ENCODE measurements at regions not wholly inside any gene's neighbourhood (a gene's known extent, or its start where the extent isn't known, plus 50 kb on each side); places are given as distances from the start of the nearest gene placed in this dataset.
A peak's percentile ranks its signal among the peaks of the same experiment; 100 is the strongest.

DNA sequence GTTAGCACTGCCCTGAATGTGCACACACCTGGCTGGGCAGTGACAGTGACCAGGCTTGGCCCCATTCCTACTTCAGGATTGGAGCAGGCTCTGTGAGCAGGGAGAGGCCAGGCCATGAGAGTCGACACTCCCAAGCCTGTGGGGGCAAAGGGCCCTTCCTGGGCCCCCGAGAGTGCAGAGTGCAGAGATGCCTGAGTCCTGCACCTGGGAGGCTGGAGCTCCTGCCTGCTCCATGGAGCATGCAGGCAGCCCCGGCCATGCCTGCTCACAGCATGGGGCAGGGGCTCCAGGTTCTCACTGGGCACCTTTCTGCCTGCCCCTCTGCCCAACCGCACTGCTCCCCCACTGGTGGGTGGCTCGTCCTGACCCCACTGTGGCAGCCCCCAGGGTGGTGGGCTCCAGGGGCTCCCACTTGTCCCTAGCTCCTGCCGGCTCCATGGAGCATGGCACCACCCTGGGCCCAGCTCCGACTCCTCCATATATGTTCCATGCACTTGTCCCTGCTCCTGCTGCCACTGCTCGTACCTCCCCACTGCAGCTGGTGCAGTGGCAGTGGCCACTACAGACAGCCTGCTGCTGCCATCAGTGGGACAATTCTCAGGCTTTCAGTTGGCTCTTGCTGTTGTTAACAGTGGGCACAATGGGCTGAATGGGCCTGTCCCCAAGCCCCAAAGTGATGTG is 282.0 kb downstream of the RPRM start:
- DNase-seq (ENCODE audit: low read depth): no peak

DNA sequence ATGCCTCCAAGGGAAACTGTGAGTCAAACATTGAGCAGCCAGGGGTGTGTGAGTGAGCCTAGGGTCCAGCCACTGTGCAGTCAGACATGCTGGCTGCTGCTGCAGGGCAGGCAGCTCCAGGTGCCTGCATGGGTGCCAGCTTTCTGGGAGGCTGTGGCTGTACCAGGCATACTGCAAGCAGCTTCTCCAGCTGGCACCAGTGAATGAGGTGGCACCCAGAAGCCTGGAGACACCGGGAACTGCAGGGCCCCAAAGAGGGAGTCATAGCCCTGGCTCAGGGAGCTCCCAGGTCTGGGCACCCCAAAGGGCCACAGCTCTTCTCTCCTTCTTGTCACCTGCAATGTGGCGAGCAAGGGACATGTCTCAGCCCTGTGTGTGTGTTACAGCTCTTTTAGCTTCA is 283.2 kb downstream of the RPRM start:
- DNase-seq (ENCODE audit: low read depth): no peak

DNA sequence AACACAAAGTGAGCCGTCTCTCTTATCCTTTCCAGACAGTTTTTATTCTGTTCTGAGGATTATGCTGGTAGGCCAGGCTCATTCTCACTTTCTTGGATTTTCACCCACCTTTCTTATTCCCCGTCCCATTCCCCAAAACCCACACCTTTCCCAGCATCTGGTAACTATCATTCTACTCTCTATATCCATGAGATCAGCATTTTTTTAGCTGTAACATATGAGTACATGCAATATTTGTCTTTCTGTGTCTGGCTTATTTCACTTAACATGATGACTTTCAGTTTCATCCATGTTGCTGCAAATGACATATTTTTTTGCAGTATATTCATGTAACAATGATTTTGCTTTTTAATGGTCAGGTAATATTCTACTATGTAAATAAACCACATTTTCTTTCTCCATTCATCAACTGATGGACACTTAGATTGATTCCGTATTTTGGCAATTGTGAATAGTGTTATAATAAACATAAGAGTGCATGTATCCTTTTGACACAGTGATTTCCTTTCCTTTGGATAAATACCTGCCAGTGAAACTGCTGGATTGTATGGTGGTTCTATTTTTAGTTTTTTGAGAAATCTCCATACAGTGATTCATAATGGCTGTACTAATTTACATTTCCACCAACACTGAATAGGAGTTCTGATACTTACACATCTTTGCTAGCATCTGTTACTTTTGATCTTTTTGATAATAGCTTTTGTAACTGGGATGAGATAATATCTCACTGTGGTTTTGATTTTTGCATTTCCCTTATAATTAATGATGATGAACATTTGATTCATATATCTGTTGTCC is 289.3 kb downstream of the RPRM start:
- no peak for DNase-seq (ENCODE audit: low read depth)

DNA sequence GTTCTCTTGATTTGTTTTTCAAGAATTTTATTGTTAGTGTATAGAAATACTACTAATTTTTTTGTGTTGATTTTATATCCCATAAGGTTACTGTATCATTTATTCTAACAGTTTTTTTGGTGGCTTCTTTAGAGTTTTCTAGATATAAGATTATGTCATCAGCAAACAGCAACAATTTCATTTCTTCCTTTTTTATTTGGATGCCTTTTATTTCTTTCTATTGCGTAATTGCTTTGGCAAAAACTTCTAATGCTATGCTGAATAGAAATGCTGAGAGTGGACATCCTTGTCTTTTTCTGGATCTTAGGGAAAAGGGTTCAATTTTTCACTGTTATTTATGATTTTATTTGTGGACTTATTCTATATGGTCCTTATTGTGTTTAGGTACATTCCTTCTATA is 298.8 kb downstream of the RPRM start:
- DNase-seq (ENCODE audit: low read depth): no peak

DNA sequence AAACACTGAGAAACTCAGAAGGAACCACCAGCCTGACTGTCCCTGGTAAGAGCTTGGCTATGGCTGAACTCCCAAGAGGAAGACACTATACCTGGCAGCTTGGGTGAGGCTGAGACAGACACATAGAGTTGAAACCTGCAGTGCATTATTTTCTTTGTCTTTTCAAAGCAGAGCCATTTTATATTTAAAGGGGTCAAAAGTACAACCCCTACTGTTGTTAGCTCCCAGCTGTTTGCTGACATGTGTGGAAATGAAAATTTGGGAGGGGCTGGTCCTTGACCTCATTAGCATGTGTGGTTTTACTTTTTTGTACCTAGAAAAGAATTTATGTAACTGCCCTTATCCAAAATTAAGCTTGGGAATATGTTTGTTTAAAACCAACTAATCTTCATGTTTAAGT is 309.0 kb downstream of the RPRM start:
- no peak for DNase-seq (ENCODE audit: low read depth)

DNA sequence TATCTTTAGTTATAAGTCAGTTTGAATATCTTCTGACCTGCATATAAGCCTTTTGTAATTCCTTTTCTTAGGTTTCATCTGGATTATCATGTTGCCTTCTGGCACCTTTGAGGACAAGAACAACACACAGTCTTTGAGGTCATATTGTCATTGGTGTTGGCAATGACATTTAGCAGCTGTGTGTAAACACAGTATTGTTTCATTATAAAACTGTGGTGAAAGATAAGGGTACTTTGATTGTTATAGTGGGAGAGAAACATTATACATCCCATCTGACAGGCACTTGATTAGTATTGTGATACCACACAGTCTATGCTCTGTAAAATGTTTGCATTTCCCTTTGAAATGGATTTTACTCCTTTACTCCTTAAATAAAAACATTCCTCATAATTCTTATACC is 313.5 kb downstream of the RPRM start:
- no peak for DNase-seq (ENCODE audit: low read depth)

DNA sequence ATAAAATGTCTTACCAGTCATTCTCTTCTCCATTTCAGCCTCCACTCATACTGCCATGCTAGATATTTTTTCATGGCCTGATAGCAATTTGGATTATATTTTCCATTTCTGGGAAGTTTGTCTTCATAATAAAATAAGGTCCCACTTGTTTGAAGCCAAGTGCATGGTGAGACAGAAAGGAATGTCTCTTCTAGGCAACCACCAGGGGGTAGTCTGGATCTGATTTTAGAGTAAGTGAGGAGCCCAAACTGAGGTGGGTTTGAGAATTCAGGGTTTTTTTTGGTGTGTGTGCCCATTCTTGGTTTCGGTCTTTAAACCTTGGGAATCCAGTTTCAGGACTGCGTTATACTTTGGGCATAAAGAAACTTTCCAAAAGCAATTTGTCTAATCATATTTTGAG is 315.5 kb downstream of the RPRM start:
- DNase-seq (ENCODE audit: low read depth): peak; percentile 24

DNA sequence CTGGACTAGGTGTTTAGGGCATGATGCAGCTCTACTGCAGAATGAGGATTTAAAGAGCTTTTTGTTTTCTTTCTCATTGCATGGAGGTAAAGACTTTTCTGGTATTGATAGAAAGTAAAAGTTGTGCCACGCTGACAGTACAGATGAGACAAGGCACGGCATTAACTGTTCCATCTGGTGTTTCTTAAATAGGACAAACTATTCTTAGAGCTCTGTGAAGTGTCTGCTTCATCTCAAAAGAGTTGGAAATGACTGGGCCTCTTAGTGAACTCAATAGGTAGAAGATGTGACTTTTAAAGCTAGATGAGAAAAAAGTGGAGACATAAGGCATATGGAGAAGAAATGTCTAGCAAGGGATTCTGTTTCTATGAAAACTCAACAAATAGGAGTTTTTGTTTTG is 321.8 kb downstream of the RPRM start:
- DNase-seq (ENCODE audit: low read depth): no peak

DNA sequence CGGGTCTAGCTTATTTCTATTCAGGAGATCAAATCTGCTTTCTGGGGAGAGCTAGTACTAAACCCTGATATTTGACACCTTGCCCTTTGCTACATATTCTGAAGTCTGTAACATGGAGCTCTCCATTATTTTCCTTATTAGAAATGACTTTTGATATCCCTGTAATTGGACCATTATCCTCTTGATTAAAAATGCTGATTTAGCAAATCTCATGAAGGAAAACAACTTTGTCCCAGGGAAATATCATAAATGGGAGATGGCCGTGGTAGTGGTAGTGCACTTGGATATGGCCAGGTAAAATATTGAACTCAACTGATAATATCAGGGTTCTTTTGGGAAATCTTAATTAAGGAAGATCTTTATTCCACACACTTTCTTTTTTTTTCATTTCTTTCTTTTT is 326.5 kb downstream of the RPRM start:
- no peak for DNase-seq (ENCODE audit: low read depth)

DNA sequence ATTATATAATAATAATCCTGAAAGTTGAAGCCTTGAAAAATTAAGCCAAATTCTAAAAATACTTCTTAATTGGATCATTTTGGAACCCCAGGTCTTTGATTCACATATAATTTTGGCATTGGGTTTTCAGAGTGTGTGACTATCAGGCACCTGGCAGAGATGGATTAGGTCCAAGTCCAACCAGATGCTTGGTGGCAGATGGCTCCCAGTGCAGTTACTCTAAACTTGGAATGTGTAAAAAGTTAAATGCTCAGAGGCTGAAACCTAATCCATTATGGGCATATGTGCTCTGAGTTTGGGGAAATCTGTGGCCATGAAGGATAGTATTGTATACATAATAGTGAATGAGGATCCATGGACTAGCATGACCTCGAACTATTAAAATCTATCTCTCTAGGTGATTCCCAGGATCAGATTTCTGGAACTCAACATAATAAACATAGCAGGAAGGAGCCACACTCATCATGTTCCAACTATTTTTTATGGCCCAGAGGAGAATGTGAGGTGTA is 333.0 kb downstream of the RPRM start:
- no peak for DNase-seq (ENCODE audit: low read depth)

DNA sequence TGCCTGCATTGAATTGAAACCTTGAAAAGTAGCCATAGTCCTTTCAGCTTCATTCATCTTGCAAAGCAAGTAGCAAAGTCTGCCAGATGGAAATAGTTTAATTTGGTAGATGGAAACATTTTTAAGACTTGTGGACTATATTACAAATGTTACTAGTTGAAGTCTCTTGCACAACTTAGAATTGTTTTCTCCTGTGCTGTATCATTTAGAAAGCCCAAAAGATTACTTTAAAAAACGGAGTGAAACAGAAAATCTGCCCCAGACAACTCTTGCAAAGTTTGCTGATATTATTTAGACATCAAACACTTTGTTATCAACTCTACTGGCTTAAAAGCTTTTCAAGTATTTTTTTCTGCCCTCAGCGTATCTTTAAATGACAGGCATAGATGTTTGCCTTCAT is 335.0 kb downstream of the RPRM start:
- no peak for DNase-seq (ENCODE audit: low read depth)

DNA sequence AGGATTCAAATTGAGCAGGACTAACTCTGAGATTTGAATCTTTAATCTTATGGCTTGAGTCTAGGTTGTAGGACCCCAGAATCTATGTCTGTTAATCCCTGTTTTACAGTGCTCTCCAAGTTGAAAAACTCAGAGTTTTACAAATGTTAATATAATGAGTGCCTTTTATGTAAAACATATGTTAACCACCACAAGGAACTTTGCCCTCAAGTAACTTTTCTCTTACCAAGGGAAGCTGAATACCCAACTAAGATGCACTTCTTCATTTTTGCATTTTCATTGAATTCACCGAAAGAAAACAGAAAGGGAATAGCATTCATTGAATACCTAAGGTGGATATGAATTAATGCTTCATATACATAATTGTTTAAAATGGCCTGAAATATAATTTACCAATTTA is 338.1 kb downstream of the RPRM start:
- DNase-seq (ENCODE audit: low read depth): no peak

DNA sequence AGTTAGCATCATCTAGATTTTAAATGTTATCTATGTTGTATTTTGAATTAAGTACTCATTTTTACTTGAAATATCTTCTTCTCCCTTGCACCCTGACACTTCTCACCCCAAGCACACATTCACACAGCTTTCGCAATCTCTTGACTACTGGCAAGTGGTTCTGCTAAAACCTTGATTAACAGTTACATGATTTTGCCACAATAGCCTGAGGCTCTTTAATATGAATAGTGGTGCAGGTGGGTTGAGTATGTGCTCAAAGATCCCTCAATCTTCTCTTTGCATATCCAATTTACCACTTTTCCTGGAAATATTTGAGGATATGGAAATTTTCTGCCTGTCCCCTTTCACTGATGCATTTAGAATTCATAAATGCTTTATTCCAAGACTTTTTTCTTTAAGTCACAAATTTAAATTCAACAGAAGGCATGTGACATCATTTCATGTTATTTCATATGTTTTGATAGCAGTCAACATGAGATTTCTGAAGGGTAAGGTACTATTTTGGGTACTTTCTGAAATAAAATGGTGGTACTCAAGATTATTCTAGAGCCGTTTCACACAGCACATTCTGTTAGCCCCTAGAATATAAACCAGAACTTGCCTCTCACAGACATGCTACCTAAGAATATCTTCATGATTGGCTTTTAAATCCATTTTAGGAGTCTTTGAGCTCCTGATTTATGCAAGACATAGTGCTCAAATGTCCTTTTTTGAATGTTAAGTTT is 339.7 kb downstream of the RPRM start:
- DNase-seq (ENCODE audit: low read depth): no peak

DNA sequence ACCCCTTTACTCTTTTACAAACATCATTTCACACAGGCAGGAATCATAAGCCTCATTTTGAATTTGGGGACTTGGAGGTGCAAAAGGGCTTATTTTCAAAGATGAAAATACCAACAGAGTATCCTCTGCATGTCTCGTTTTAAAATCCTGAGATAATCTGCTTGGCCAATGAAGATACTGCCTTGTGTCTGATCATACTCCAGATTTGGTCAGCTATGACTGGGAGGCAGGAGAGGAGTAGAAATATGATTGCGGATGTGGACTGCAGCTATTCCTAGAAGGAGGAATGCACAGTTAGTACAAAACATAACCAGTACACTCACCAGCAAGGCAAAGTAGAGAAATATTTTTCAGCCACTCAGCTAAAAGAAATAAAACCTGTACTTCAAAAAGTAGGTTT is 342.3 kb downstream of the RPRM start:
- no peak for DNase-seq (ENCODE audit: low read depth)

DNA sequence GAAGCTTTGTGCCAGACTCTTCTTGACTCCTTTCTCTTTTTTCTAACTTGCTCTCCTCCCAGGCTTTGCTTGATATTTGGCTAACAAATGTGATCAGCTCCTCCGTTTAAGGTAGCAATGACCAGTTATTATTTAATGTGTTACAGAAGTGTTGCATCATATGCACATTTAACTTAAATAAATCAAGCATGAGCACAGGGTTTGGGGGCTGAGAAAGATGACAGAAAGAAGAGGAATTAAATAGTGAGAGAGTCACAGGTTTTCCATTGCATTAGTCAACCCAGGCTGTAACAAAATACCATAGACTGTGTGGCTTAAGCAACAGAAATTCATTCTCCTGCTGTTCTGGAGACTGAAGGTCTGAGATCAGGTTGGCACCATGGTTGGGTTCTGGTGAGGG is 343.8 kb downstream of the RPRM start:
- DNase-seq (ENCODE audit: low read depth): no peak

DNA sequence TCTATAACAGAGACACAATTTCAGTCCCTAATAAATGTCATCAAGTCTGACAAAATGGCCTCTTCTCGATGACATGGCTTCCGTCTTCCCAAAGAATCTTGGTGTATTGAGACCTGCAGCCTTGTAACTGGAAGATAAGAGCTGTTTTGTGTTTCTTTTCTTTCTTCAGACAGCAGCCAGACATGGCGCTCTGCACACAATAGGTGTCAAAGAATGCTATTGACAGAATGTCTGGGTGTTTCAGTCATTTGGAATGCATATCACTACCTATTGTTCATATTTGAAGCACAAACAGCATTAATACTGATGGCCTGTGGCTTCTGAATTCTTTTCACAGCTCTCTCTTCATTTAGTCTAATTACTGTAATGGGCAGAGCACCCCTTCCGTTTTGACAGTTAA is 344.8 kb downstream of the RPRM start:
- DNase-seq (ENCODE audit: low read depth): no peak

DNA sequence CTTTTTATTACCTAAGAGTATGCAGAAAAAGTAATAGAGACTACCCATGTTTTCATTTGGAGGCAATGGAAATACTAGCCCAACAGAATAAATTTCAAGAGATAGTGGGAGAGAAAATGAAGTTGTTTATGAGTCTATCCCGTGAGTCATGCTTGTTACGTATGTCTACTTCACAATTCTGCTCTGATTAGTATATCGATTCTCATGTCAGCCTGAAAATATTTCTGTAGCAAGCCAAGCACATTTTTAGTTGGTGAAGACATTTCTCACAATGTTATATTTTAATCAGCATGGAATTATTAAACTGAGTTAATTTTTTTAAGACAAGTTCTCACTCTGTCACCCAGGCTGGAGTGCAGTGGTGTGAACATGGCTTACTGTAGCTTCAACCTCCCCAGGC is 346.1 kb downstream of the RPRM start:
- no peak for DNase-seq (ENCODE audit: low read depth)

DNA sequence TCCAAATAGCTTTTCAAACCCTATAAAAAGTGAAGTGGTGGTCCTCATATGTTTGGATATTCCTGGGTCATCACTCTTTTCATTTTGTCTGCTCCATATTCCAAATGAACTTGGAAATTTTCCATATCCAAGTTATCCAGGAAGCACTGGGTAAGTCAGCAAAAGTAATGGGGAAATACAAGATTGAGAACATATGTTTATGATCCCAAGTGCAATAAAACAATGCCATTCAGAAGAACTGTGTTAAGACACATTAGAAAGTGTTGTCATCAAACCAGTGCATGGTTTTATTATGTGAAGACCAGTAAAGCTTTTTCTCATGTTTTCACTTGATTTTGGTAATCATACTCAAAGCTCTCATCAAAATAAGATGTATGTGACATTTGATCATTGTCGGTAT is 363.4 kb downstream of the RPRM start:
- DNase-seq (ENCODE audit: low read depth): no peak

DNA sequence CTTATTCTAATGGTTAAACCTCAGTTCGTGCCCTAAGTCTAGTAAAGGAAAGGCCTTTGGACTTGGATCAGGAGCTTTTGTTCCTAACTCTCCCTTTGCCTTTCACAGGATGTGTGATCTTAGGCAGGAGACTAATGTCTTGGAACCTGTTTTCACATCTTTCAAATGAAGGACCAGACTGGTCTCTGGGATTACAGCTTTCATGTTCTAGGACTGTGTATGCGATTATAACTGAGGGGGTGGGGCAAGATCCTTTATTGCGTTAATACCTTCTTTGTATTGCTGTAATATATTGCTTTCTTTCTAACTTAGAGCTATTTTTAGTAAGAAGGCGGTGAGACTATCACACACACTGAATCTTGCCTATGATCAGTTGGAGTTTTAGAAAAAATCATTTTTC is 368.1 kb downstream of the RPRM start:
- no peak for DNase-seq (ENCODE audit: low read depth)

DNA sequence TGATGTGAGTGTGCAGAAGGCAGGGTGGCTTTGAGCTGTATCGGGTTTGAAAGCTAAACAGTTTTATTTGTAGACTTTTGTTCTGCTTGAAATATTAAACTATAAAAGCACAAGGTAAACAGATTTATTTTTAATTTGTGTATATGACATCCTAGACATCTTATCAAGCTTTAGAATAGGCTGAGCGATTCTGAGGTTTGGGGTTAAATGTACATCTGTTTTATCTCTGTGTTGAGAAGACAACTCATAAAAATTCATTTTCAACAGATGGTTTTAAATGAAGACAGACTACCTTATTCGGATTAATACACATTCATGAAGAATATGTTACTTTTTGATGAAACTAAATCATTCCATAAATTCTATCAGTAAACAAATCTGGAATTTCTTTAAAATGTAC is 368.8 kb downstream of the RPRM start:
- DNase-seq (ENCODE audit: low read depth): no peak

DNA sequence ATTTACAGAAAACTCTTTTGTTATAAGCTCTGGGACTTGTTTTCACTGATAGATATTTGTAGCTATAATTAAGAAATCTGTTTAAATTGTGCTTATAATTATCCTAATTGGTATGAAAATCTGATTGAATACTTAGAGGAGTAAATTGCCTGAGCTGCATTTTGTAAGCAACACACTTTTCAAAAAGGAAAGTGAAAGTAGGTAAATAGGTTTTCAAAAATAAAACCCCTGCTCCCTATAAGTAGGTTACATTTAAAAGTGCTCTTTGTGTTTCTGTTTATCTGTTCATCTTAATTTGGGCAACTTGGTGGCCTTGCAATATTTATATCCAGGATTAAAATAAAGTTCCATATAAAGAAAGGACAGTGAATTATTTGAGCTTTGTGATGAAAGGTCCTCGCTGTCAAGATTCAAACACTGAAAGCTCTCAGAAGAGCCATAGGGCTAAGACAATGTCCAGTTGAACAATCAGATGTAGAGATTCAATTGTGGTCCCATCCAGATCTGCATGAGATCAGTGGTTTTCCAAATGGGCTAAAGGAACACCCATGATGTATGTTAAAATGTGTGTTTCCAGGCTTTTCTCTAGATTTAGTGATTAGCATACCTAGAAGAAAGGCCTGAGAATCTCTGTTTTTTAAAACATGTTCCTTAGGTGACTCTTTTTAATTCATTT is 371.6 kb downstream of the RPRM start:
- DNase-seq (ENCODE audit: low read depth): no peak

DNA sequence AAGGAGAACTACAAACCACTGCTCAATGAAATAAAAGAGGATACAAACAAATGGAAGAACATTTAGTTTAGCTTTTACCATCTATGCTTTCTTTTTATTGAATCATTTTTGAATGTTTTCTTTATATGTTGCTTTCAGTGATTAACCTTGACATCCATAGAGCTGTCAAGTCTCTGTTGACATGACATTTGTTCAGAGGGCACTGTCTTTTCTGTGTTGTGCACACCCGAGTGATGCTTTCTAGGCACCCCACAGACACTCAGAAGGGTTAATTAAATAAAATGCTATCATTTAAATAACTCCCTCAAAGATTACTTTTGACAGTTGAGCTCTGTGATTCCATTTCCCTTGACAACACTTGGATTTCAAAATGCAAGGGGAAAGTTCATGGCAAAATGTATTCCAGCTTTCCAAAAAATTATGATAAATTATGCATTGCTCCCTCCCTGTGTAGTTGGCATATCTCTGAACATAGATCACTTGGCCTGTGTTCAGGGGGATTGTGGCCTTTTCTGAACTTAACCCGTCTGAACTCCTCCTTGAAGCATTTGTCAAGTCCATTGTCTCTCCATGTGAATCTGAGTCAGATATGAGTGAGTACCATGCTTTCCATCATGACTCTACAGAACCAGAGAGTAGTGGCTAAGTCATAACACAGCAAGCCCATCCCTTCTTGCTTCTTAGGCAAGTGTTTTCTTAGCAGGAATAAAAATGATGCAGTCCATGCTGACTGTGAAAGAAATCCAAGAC is 372.6 kb downstream of the RPRM start:
- DNase-seq (ENCODE audit: low read depth): peak; percentile 26
